Peyer's patch (tissue), 4 donors: ENCODE measurements at regions not wholly inside any gene's neighbourhood (a gene's known extent, or its start where the extent isn't known, plus 50 kb on each side); places are given as distances from the start of the nearest gene placed in this dataset.

Source experiments
- DNase-seq, 3 donors: peaks; one replicate each; pipeline ENCODE4 v3.0.0-alpha.2; 2017 to 2019
- H3K27ac ChIP-seq, 4 donors: fragments of 200-600 bp; sonication (generic); one replicate each; pipeline ENCODE4 v1.5.1; 2016 to 2019
- H3K27me3 ChIP-seq, 2 donors: fragments of 200-600 bp; sonication (generic); one replicate each; pipeline ENCODE4 v1.5.1; 2019
- H3K36me3 ChIP-seq, 3 donors: fragments of 200-600 bp; sonication (generic); one replicate each; pipeline ENCODE4 v1.5.1; 2016 to 2019
- H3K4me1 ChIP-seq, 4 donors: fragments of 200-600 bp; sonication (generic); one replicate each; pipeline ENCODE4 v1.5.1; 2016 to 2019
- H3K4me3 ChIP-seq, 4 donors: fragments of 200-600 bp; sonication (generic); 1 replicate in 3 of 4; 2 replicates in 1 of 4; pipeline ENCODE4 v1.5.1; 2016 to 2019; ENCODE audit warnings: mild to moderate bottlenecking in 1 of 4
- H3K9me3 ChIP-seq, 4 donors: fragments of 200-600 bp; sonication (generic); one replicate each; pipeline ENCODE4 v1.5.1; 2016 to 2019; ENCODE audit warnings: mild to moderate bottlenecking in 1 of 4
- POLR2A ChIP-seq, 2 donors: fragments of 450-650 bp; IDR thresholded peaks; one replicate each; pipeline ENCODE4 v1.5.1; 2017; ENCODE audit warnings: antibody characterized with exemption in 2 of 2, mild to moderate bottlenecking in 2 of 2, moderate library complexity in 2 of 2
- TF ChIP-seq, protein P1 (sequence below), 6 experiments: fragments of 450-650 bp in 4 of 6; fragments of 200-600 bp in 2 of 6; sonication (generic) in 1 of 6; IDR thresholded peaks; one replicate each; pipeline ENCODE4 v1.5.1; 2017 to 2019; ENCODE audit warnings: antibody characterized with exemption in 6 of 6, mild to moderate bottlenecking in 3 of 6, moderate library complexity in 1 of 6

DNA sequence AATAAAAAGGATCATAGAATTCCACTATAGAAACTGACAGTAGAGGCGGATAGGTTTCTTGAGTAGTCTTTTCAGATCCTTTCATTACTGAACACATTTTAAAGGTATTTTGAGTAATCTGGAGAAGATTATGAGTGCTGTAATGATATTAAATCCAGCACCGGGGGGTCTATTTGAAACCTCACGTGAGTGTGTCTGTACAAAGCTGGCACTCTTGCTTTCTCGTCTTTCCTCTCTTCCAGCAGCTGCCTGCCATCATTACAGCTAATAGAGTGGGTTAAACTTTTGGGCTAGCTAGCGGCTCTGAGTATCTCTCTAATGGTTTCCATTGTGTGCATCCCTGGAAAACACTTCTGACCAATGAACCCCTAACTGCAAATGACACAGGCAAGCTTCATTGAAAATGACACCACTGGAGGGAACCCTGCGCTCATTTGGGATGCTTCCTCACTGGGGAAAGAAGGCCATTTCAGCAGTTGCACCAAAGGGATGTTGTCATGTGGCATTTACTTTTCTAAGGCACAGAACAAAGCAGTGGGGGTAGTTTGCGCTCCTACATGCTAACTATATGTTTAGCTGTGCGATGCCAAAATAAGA lies 101.0 kb downstream of the HRH4 start:
- TF ChIP-seq, protein P1, sequence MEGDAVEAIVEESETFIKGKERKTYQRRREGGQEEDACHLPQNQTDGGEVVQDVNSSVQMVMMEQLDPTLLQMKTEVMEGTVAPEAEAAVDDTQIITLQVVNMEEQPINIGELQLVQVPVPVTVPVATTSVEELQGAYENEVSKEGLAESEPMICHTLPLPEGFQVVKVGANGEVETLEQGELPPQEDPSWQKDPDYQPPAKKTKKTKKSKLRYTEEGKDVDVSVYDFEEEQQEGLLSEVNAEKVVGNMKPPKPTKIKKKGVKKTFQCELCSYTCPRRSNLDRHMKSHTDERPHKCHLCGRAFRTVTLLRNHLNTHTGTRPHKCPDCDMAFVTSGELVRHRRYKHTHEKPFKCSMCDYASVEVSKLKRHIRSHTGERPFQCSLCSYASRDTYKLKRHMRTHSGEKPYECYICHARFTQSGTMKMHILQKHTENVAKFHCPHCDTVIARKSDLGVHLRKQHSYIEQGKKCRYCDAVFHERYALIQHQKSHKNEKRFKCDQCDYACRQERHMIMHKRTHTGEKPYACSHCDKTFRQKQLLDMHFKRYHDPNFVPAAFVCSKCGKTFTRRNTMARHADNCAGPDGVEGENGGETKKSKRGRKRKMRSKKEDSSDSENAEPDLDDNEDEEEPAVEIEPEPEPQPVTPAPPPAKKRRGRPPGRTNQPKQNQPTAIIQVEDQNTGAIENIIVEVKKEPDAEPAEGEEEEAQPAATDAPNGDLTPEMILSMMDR (IDR thresholded peaks at IDR 0.05), result no peak
- TF ChIP-seq POLR2A (IDR thresholded peaks at IDR 0.05), result no peak
- Histone ChIP-seq H3K4me3 (no peak overlapping the region), H3K27ac (no peak overlapping the region), H3K9me3 (no peaks in the 10 kb centered on the region), H3K27me3 (no peaks in the 10 kb centered on the region), H3K4me1 (no peaks in the 10 kb centered on the region), H3K36me3 (no peaks in the 10 kb centered on the region)
- no peak for DNase-seq

DNA sequence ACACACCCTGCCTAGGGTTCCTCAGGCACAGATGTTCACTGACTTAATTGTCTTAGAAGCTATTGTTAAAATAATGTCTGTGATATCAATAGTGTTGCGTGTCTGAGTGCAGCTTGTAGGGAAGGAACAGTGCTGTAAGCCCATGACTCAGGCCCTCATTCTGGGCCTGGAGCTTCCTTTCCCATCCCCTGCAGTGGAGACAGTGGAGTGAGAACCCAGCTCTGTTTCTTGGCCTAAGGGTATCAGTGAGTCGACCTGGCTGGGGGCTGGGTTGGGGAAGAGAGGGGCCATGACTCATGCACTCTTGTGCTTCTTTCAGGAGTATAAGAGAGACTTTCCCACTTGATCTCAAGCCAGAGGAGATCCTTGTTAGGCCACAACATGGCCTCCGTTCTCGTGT lies 106.8 kb downstream of the HRH4 start:
- Histone ChIP-seq H3K4me3 (no peak overlapping the region), H3K36me3 (no peaks in the 10 kb centered on the region), H3K4me1 (no peaks in the 10 kb centered on the region), H3K27me3 (no peaks in the 10 kb centered on the region), H3K27ac (no peak overlapping the region), H3K9me3 (no peaks in the 10 kb centered on the region)
- no peak for DNase-seq
- no peak for TF ChIP-seq POLR2A (IDR thresholded peaks at IDR 0.05)

DNA sequence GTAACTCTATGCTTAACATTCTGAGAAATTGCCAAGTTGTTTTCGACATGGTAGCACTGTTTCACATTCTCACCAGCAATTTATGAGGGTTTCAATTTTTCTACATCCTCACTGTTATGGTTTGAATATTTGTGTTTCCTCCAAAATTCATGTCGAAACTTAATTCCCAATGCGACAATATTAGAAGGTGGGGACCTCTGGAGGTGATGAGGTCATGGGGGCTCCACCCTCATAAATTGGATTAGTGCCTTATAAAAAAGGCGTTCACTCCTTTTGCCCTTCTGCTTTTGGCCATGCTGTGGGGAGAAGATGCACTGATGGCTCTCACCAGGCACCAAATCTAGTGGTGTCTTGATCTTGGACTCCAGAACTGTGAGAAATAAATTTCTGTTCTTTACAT lies 110.3 kb downstream of the HRH4 start:
- H3K27me3 ChIP-seq, result no peaks in the 10 kb centered on the region

GRCh38 chr18:24582771-24583170 lies 122.3 kb downstream of the HRH4 start:
- Histone ChIP-seq H3K4me3 (no peak overlapping the region), H3K27ac (no peak overlapping the region), H3K9me3 (no peaks in the 10 kb centered on the region), H3K4me1 (no peaks in the 10 kb centered on the region), H3K36me3 (no peaks in the 10 kb centered on the region), H3K27me3 (no peaks in the 10 kb centered on the region)
- TF ChIP-seq POLR2A (IDR thresholded peaks at IDR 0.05), result no peak
- TF ChIP-seq, protein P1 (IDR thresholded peaks at IDR 0.05), result no peak
- DNase-seq, result no peak

More for the DNA sequence above, 110.3 kb downstream of the HRH4 start:
- Histone ChIP-seq H3K4me3 (no peak overlapping the region), H3K36me3 (no peaks in the 10 kb centered on the region), H3K9me3 (peaks cover 0 to 7% (median 0%) of the 10 kb centered on the region in 4 donors), H3K4me1 (no peaks in the 10 kb centered on the region), H3K27ac (no peak overlapping the region)
- no peak for TF ChIP-seq POLR2A (IDR thresholded peaks at IDR 0.05)
- TF ChIP-seq, protein P1 (IDR thresholded peaks at IDR 0.05), result no peak
- no peak for DNase-seq

DNA sequence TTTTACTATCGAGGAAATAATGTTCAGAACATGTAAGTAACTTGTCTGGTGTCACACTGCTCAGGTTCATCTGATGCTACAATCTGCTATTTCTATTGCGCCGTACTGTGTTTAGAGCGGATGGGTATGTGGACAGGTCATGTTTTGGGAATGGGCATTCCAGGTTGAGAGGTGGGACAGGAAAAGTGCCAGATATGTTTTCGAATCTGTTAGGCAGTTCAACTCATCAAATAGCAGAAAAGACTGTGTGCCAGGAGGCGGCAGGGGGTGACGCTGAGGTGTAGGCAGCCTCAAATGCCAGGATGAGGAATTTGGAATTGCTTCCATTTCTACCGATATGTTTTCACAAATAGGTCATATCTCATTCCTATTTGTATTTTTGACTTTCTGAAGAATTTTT lies 123.8 kb downstream of the HRH4 start:
- Histone ChIP-seq H3K4me1 (no peaks in the 10 kb centered on the region), H3K36me3 (no peaks in the 10 kb centered on the region), H3K9me3 (no peaks in the 10 kb centered on the region), H3K27me3 (no peaks in the 10 kb centered on the region), H3K27ac (no peak overlapping the region), H3K4me3 (no peak overlapping the region)
- DNase-seq, result no peak
- TF ChIP-seq POLR2A (IDR thresholded peaks at IDR 0.05), result no peak
- TF ChIP-seq, protein P1 (IDR thresholded peaks at IDR 0.05), result no peak

DNA sequence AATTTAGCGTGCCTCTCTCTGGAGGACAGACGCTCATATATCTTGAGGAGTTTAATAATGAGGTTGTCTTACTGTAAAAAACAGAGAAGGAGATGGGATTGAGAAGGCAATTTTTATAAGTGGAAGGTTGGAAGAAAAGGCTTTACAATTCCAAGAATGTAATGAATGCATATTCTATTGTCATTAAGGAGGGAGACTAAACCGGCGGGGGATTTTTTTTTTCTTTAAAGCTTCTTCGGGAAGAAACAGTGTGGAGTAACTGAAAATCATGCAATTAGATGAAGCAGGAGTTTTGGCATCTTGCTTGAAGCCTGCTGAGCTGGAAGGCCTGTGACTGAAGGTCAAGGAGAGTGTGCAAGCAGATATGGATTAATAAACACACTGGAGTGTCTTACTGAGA lies 124.4 kb downstream of the HRH4 start:
- no peak overlapping the region for H3K4me3 ChIP-seq
- no peak overlapping the region for H3K27ac ChIP-seq
- DNase-seq, result no peak
- no peaks in the 10 kb centered on the region for H3K27me3 ChIP-seq
- no peaks in the 10 kb centered on the region for H3K9me3 ChIP-seq
- no peaks in the 10 kb centered on the region for H3K4me1 ChIP-seq
- TF ChIP-seq, protein P1 (IDR thresholded peaks at IDR 0.05), result no peak
- no peak for TF ChIP-seq POLR2A (IDR thresholded peaks at IDR 0.05)
- no peaks in the 10 kb centered on the region for H3K36me3 ChIP-seq
